B cell (primary cell): ENCODE measurements at regions not wholly inside any gene's neighbourhood (a gene's known extent, or its start where the extent isn't known, plus 50 kb on each side); places are given as distances from the start of the nearest gene placed in this dataset.

Experiments used
- ATAC-seq: fragments of 200-7000 bp; cut with Tn5 transposase; one replicate; pipeline ENCODE4 v1.10.0; 2021; ENCODE audit warnings: low read depth, mild to moderate bottlenecking, moderate number of reproducible peaks, moderate library complexity
- CTCF ChIA-PET: fragments of 350-600 bp; sonication (Branson Sonifier 250); formaldehyde crosslinking; loops from one replicate; lab custom pipeline; 2021; ENCODE audit warnings: antibody characterized with exemption, inconsistent platforms; lab: Charles Lee
- POLR2A ChIA-PET: fragments of 350-600 bp; sonication (Branson Sonifier 250); formaldehyde crosslinking; loops from one replicate; lab custom pipeline; 2021; ENCODE audit warnings: antibody characterized with exemption; lab: Charles Lee
- DNase-seq: peaks from one replicate; pipeline ENCODE4 v3.0.0; 2013
- H2AFZ ChIP-seq: 2 replicates; pipeline ENCODE4 v1.6.1; 2012; ENCODE audit warnings: mild to moderate bottlenecking, low read depth, low read length; ENCODE audit not compliant: insufficient read depth, poor library complexity, severe bottlenecking
- H3K27ac ChIP-seq, 2 donors: 1 replicate in 1 of 2; 2 replicates in 1 of 2; pipeline ENCODE4 v1.5.1; 2012 to 2013; ENCODE audit warnings: low read length in 2 of 2, mild to moderate bottlenecking in 2 of 2, moderate library complexity in 1 of 2
- H3K27me3 ChIP-seq, 4 experiments: fragments of 200-600 bp in 1 of 4; sonication (generic) in 1 of 4; replicated peaks in 1 of 4; 1 replicate in 2 of 4; 2 replicates in 2 of 4; pipeline versions ENCODE4 v1.6.1 to v1.7.0; 2013 to 2016; ENCODE audit warnings: low read length in 3 of 4, mild to moderate bottlenecking in 2 of 4, mixed read lengths in 1 of 4, moderate library complexity in 1 of 4; ENCODE audit not compliant: insufficient read depth in 4 of 4, control insufficient read depth in 3 of 4; ENCODE audit errors: control extremely low read depth in 1 of 4
- H3K36me3 ChIP-seq, 2 experiments: replicated peaks in 1 of 2; 1 replicate in 1 of 2; 2 replicates in 1 of 2; pipeline versions ENCODE4 v1.6.1 to v1.7.1; 2013; ENCODE audit warnings: low read length in 1 of 2; ENCODE audit not compliant: insufficient read depth in 2 of 2, control insufficient read depth in 1 of 2; ENCODE audit errors: control extremely low read depth in 1 of 2, extremely low read depth in 1 of 2
- H3K4me1 ChIP-seq, 2 donors: fragments of 200-600 bp in 1 of 2; sonication (generic) in 1 of 2; 1 replicate in 1 of 2; 2 replicates in 1 of 2; pipeline versions ENCODE4 v1.5.1 to v1.6.1; 2013 to 2017; ENCODE audit warnings: low read length in 2 of 2; ENCODE audit not compliant: control insufficient read depth in 2 of 2, insufficient read depth in 2 of 2
- H3K4me2 ChIP-seq: replicated peaks from 2 replicates; pipeline ENCODE3; 2012; ENCODE audit warnings: mild to moderate bottlenecking, low read depth, low read length; ENCODE audit not compliant: poor library complexity, severe bottlenecking
- H3K4me3 ChIP-seq, 5 experiments: fragments of 200-600 bp in 1 of 5; sonication (generic) in 1 of 5; 1 replicate in 3 of 5; 2 replicates in 2 of 5; pipeline versions ENCODE4 v1.5.1 to v1.7.0; 2011 to 2016; ENCODE audit warnings: low read length in 4 of 5, mild to moderate bottlenecking in 4 of 5, low read depth in 2 of 5, control low read depth in 1 of 5, moderate library complexity in 1 of 5; ENCODE audit not compliant: insufficient read depth in 1 of 5; ENCODE audit errors: control extremely low read depth in 1 of 5, extremely low read depth in 1 of 5
- H3K79me2 ChIP-seq: fragments of 200-600 bp; sonication (generic); one replicate; pipeline ENCODE4 v1.6.0; 2016; ENCODE audit warnings: low read length; ENCODE audit not compliant: control insufficient read depth, insufficient read depth
- H3K9ac ChIP-seq: fragments of 200-600 bp; sonication (generic); 2 replicates; pipeline ENCODE4 v1.6.1; 2017; ENCODE audit warnings: mild to moderate bottlenecking, low read length, moderate library complexity
- H3K9me3 ChIP-seq, 3 donors: one replicate each; pipeline versions ENCODE4 v1.6.1 to v1.7.1; 2013; ENCODE audit warnings: low read length in 2 of 3; ENCODE audit not compliant: control insufficient read depth in 2 of 3, insufficient read depth in 1 of 3; ENCODE audit errors: control extremely low read depth in 1 of 3
- H4K20me1 ChIP-seq: 2 replicates; pipeline ENCODE4 v1.6.0; 2012; ENCODE audit warnings: mild to moderate bottlenecking, low read length; ENCODE audit not compliant: insufficient read depth, control insufficient read depth, poor library complexity, severe bottlenecking
- H3K27ac Mint-ChIP-seq: one replicate; pipeline ENCODE4 v1.8.0; 2021; ENCODE audit warnings: mixed read lengths
- H3K27me3 Mint-ChIP-seq: one replicate; pipeline ENCODE4 v1.8.0; 2021; ENCODE audit warnings: mixed read lengths
- H3K4me1 Mint-ChIP-seq: one replicate; pipeline ENCODE4 v1.8.0; 2021; ENCODE audit warnings: mixed read lengths
- H3K4me3 Mint-ChIP-seq: one replicate; pipeline ENCODE4 v1.8.0; 2021; ENCODE audit warnings: mixed read lengths
- H3K9me3 Mint-ChIP-seq: one replicate; pipeline ENCODE4 v1.8.0; 2022; ENCODE audit warnings: mixed read lengths; ENCODE audit not compliant: insufficient read depth
- EZH2 ChIP-seq: IDR thresholded peaks from 2 replicates; pipeline ENCODE4 v1.6.1; 2012; ENCODE audit warnings: borderline replicate concordance, low read depth, mild to moderate bottlenecking, moderate library complexity, low read length; ENCODE audit not compliant: insufficient read depth, poor library complexity, severe bottlenecking
- WGBS: methylation state at CpG from one replicate; pipeline ENCODE4 v1.1.5; 2013; ENCODE audit warnings: missing lambda C conversion rate; ENCODE audit not compliant: insufficient coverage; 5-methylcytosine and 5-hydroxymethylcytosine counted together
- intact Hi-C: fragments of 100-400 bp; cut with micrococcal nuclease; formaldehyde crosslinking; loops from one replicate; pipeline ENCODE4 v1.10.0; 2022
- TF ChIP-seq, protein P1 (sequence below): fragments of 200-600 bp; IDR thresholded peaks from one replicate; pipeline ENCODE4 v1.8.0; 2022; ENCODE audit warnings: antibody characterized with exemption, mild to moderate bottlenecking

DNA sequence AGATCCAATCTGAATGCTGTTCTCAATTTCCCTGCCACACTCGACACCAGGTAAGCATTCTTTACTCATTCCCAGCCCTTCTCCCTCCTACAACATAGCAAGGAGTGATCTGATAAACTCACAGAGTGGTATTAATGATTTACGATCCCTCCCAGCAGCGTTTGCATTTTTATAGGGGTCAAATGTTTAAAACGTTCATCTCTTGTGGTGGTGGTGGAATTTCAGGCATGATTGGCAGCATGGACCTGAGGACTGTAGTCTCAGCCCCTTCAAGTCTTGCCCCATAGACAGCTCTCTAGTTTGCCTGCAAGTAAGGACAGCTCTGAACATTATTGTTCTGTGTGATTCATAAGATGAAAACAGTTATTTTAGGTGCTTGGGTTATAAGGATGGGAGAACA, 565.7 kb downstream of the EFNB2 start:
- H3K4me3 ChIP-seq: no peak overlapping the region
- no peak for TF ChIP-seq EZH2
- TF ChIP-seq, protein P1, sequence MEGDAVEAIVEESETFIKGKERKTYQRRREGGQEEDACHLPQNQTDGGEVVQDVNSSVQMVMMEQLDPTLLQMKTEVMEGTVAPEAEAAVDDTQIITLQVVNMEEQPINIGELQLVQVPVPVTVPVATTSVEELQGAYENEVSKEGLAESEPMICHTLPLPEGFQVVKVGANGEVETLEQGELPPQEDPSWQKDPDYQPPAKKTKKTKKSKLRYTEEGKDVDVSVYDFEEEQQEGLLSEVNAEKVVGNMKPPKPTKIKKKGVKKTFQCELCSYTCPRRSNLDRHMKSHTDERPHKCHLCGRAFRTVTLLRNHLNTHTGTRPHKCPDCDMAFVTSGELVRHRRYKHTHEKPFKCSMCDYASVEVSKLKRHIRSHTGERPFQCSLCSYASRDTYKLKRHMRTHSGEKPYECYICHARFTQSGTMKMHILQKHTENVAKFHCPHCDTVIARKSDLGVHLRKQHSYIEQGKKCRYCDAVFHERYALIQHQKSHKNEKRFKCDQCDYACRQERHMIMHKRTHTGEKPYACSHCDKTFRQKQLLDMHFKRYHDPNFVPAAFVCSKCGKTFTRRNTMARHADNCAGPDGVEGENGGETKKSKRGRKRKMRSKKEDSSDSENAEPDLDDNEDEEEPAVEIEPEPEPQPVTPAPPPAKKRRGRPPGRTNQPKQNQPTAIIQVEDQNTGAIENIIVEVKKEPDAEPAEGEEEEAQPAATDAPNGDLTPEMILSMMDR: no peak
- no peak overlapping the region for H3K27ac ChIP-seq
- intact Hi-C loops: no loop called here
- no peaks in the 10 kb centered on the region for H3K79me2 ChIP-seq
- H3K4me1 Mint-ChIP-seq: no peaks in the 10 kb centered on the region
- ATAC-seq (no peak), DNase-seq (no peak)
- no peak overlapping the region for H3K4me2 ChIP-seq
- no peaks in the 10 kb centered on the region for H3K4me1 ChIP-seq
- H4K20me1 ChIP-seq: no peaks in the 10 kb centered on the region
- no peaks in the 10 kb centered on the region for H3K9me3 ChIP-seq
- H3K27ac Mint-ChIP-seq: no peak overlapping the region
- no peaks in the 10 kb centered on the region for H3K27me3 Mint-ChIP-seq
- WGBS: 43% methylated on average over 1 of the region's 4 CpGs
- ChIA-PET POLR2A (no interaction called here), CTCF (no interaction called here)
- H3K9me3 Mint-ChIP-seq: no peaks in the 10 kb centered on the region
- H3K9ac ChIP-seq: no peak overlapping the region
- no peaks in the 10 kb centered on the region for H3K36me3 ChIP-seq
- H3K27me3 ChIP-seq: no peaks in the 10 kb centered on the region
- no peak overlapping the region for H3K4me3 Mint-ChIP-seq
- no peak overlapping the region for H2AFZ ChIP-seq

DNA sequence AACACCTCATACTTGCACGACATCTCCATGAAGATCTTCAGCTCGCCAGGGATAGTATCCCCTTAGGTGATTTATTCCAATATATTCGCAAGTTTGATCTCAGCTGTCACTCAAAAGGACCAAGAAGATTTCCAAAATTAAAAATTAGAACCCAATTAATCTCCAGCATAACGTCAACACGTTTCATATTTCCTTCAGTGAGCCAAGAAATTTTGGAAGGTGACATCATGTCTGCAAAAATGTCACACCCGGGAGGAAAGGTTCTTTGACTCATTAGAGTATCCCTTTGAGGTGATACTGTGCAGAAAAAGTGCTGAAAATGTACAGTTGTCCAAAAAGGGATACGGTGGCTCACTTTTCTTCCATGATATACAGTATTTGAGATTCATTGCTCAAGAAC, 569.6 kb downstream of the EFNB2 start:
- Histone ChIP-seq H2AFZ (no peak overlapping the region), H3K9ac (no peak overlapping the region), H4K20me1 (no peaks in the 10 kb centered on the region), H3K36me3 (no peaks in the 10 kb centered on the region), H3K4me2 (no peak overlapping the region), H3K4me1 (no peaks in the 10 kb centered on the region), H3K27ac (no peak overlapping the region), H3K4me3 (no peak overlapping the region), H3K9me3 (no peaks in the 10 kb centered on the region), H3K27me3 (no peaks in the 10 kb centered on the region), H3K79me2 (no peaks in the 10 kb centered on the region)
- no peak overlapping the region for H3K27ac Mint-ChIP-seq
- H3K27me3 Mint-ChIP-seq: no peaks in the 10 kb centered on the region
- no peak for DNase-seq
- no peaks in the 10 kb centered on the region for H3K4me1 Mint-ChIP-seq
- ATAC-seq: no peak
- no peak overlapping the region for H3K4me3 Mint-ChIP-seq
- POLR2A ChIA-PET: no interaction called here
- 78% methylated on average over 3 of the region's 7 CpGs for WGBS
- no peaks in the 10 kb centered on the region for H3K9me3 Mint-ChIP-seq
- CTCF ChIA-PET: no interaction called here
- TF ChIP-seq EZH2: no peak
- TF ChIP-seq, protein P1: no peak
- intact Hi-C loops: no loop called here
